Dedifferentiated amniotic fluid mesenchymal stem cell (primary cell): ENCODE measurements at regions not wholly inside any gene's neighbourhood (a gene's known extent, or its start where the extent isn't known, plus 50 kb on each side); places are given as distances from the start of the nearest gene placed in this dataset.

Source experiments
- DNase-seq: peaks from one replicate; pipeline ENCODE4 v3.0.0-alpha.2; 2016; ENCODE audit errors: extremely low spot score

- no peak for DNase-seq
These were observed 139.6 kb upstream of the GPR26 start for GRCh38 chr10:123526356-123527064.

- DNase-seq: no peak
These were observed 139.0 kb upstream of the GPR26 start for GRCh38 chr10:123527151-123527550.

GRCh38 chr10:123529146-123529760 is 136.9 kb upstream of the GPR26 start:
- DNase-seq: no peak

- no peak for DNase-seq
These were observed 135.8 kb upstream of the GPR26 start for GRCh38 chr10:123530166-123530870.

GRCh38 chr10:123535386-123535785 is 130.8 kb upstream of the GPR26 start:
- DNase-seq: no peak

GRCh38 chr10:123536176-123536845 is 129.8 kb upstream of the GPR26 start:
- DNase-seq: no peak

- no peak for DNase-seq
These were observed 128.8 kb upstream of the GPR26 start for GRCh38 chr10:123537188-123537961.

- DNase-seq: no peak
These were observed 127.5 kb upstream of the GPR26 start for GRCh38 chr10:123538401-123539320.

- DNase-seq: no peak
These were observed 121.2 kb upstream of the GPR26 start for GRCh38 chr10:123544986-123545385.

- no peak for DNase-seq
These were observed 117.4 kb upstream of the GPR26 start for GRCh38 chr10:123548770-123549169.

- no peak for DNase-seq
These were observed 116.2 kb upstream of the GPR26 start for GRCh38 chr10:123549761-123550454.

GRCh38 chr10:123550675-123551096 is 115.5 kb upstream of the GPR26 start:
- no peak for DNase-seq

GRCh38 chr10:123551259-123551658 is 114.9 kb upstream of the GPR26 start:
- DNase-seq: no peak

GRCh38 chr10:123552760-123553554 is 113.2 kb upstream of the GPR26 start:
- no peak for DNase-seq

- no peak for DNase-seq
These were observed 112.2 kb upstream of the GPR26 start for GRCh38 chr10:123553810-123554430.

- DNase-seq: no peak
These were observed 111.5 kb upstream of the GPR26 start for GRCh38 chr10:123554656-123555055.

GRCh38 chr10:123555616-123556015 is 110.5 kb upstream of the GPR26 start:
- DNase-seq: no peak

- no peak for DNase-seq
These were observed 110.1 kb upstream of the GPR26 start for GRCh38 chr10:123556049-123556448.

GRCh38 chr10:123556736-123557135 is 109.4 kb upstream of the GPR26 start:
- DNase-seq: no peak
